Endothelial cell of umbilical vein (primary cell): ENCODE measurements at regions not wholly inside any gene's neighbourhood (a gene's known extent, or its start where the extent isn't known, plus 50 kb on each side); places are given as distances from the start of the nearest gene placed in this dataset.

Source experiments
- BruUV-seq: library from RNA; stranded (reverse); fragments of 400-500 nt; replicated peaks from 2 replicates; lab custom pipeline; 2021; lab: Mats Ljungman, UMichigan
- CTCF ChIA-PET: fragments of 300-600, 350-600 bp; sonication (Branson Sonifier 250); formaldehyde crosslinking; loops from one replicate; lab custom pipeline; 2021; ENCODE audit warnings: antibody characterized with exemption, inconsistent platforms; lab: Charles Lee
- POLR2A ChIA-PET: fragments of 300-600, 350-600 bp; sonication (Branson Sonifier 250); formaldehyde crosslinking; loops from one replicate; lab custom pipeline; 2021; ENCODE audit warnings: antibody characterized with exemption, inconsistent platforms; lab: Charles Lee
- DNase-seq: peaks from one replicate; pipeline ENCODE4 v3.0.0-alpha.2; 2011; ENCODE audit warnings: low read depth, low spot score
- FAIRE-seq: peaks from 2 replicates; lab custom pipeline; 2011; peaks lifted over from hg19 to GRCh38; lab: Jason Lieb, UNC
- H2AFZ ChIP-seq: 2 replicates; pipeline ENCODE4 v1.6.0; 2012; ENCODE audit warnings: low read depth, low read length, control low read depth, inconsistent platforms
- H3K27ac ChIP-seq: 2 replicates; pipeline ENCODE4 v1.5.1; 2011; ENCODE audit warnings: low read depth, mild to moderate bottlenecking, control low read depth, low read length, moderate library complexity; ENCODE audit not compliant: insufficient read depth
- H3K27me3 ChIP-seq, 2 experiments: 2 replicates each; pipeline versions ENCODE4 v1.6.0 to v1.6.1; 2011; ENCODE audit warnings: low read length in 2 of 2, mixed read lengths in 1 of 2; ENCODE audit not compliant: control insufficient read depth in 2 of 2, insufficient read depth in 2 of 2
- H3K36me3 ChIP-seq, 2 experiments: 2 replicates in 1 of 2; 3 replicates in 1 of 2; pipeline ENCODE4 v1.5.1; 2011; ENCODE audit warnings: low read length in 2 of 2, mild to moderate bottlenecking in 1 of 2, moderate library complexity in 1 of 2; ENCODE audit not compliant: control insufficient read depth in 2 of 2, insufficient read depth in 2 of 2; ENCODE audit errors: extremely low read depth in 1 of 2
- H3K4me1 ChIP-seq: 3 replicates; pipeline ENCODE4 v1.5.1; 2011; ENCODE audit warnings: mild to moderate bottlenecking, low read length; ENCODE audit not compliant: control insufficient read depth, insufficient read depth; ENCODE audit errors: extremely low read depth
- H3K4me2 ChIP-seq: 2 replicates; pipeline ENCODE4 v1.6.1; 2011; ENCODE audit warnings: low read length, control low read depth, mixed read lengths; ENCODE audit not compliant: insufficient read depth
- H3K4me3 ChIP-seq, 3 experiments: fragments of 200-600 bp in 1 of 3; sonication (generic), shearing (Covaris generic) in 1 of 3; replicated peaks in 1 of 3; 2 replicates each; pipeline ENCODE4 v1.5.1; 2011 to 2016; ENCODE audit warnings: control low read depth in 3 of 3, low read length in 3 of 3, mild to moderate bottlenecking in 2 of 3, inconsistent platforms in 1 of 3, low read depth in 1 of 3, moderate library complexity in 1 of 3; ENCODE audit not compliant: insufficient read depth in 1 of 3
- H3K79me2 ChIP-seq: 2 replicates; pipeline ENCODE4 v1.6.0; 2012; ENCODE audit warnings: low read length, inconsistent platforms; ENCODE audit not compliant: control insufficient read depth, insufficient read depth
- H3K9ac ChIP-seq: replicated peaks from 2 replicates; pipeline ENCODE3; 2011; ENCODE audit warnings: low read length, control low read depth; ENCODE audit not compliant: insufficient read depth; ENCODE audit errors: extremely low read depth
- H3K9me1 ChIP-seq: replicated peaks from 3 replicates; pipeline ENCODE4 v1.6.0; 2011; ENCODE audit warnings: mild to moderate bottlenecking, low read length; ENCODE audit not compliant: control insufficient read depth, insufficient read depth; ENCODE audit errors: extremely low read depth
- H3K9me3 ChIP-seq: replicated peaks from 2 replicates; pipeline ENCODE4 v1.5.1; 2012; ENCODE audit warnings: low read length, inconsistent platforms; ENCODE audit not compliant: control insufficient read depth, insufficient read depth
- H4K20me1 ChIP-seq: replicated peaks from 2 replicates; pipeline ENCODE3; 2011; ENCODE audit warnings: mild to moderate bottlenecking, low read length; ENCODE audit not compliant: control insufficient read depth, insufficient read depth; ENCODE audit errors: extremely low read depth
- GATA2 ChIP-seq: IDR thresholded peaks from 2 replicates; pipeline ENCODE4 v1.7.0; 2011; ENCODE audit warnings: low read depth, mild to moderate bottlenecking, moderate library complexity, mixed read lengths, low read length; ENCODE audit not compliant: insufficient read length, insufficient read depth
- JUN ChIP-seq: IDR thresholded peaks from 2 replicates; pipeline ENCODE4 v1.6.1; 2011; ENCODE audit warnings: borderline replicate concordance, low read depth; ENCODE audit not compliant: insufficient read length, insufficient read depth
- dilution Hi-C: fragments of 300-500 bp; cut with MboI; formaldehyde crosslinking; loops from one replicate; pipeline ENCODE4 v1.15.0; 2019; ENCODE audit warnings: low sequenced_read_pairs; ENCODE audit not compliant: extremely low pct_ligation_motif_present
- intact Hi-C: fragments of 100-400 bp; cut with micrococcal nuclease; formaldehyde crosslinking; loops from one replicate; pipeline ENCODE4 v1.10.0; 2022
- TF ChIP-seq, protein P1 (sequence below): IDR thresholded peaks from 2 replicates; pipeline ENCODE4 v1.6.1; 2011; ENCODE audit not compliant: insufficient read depth, insufficient read length

DNA sequence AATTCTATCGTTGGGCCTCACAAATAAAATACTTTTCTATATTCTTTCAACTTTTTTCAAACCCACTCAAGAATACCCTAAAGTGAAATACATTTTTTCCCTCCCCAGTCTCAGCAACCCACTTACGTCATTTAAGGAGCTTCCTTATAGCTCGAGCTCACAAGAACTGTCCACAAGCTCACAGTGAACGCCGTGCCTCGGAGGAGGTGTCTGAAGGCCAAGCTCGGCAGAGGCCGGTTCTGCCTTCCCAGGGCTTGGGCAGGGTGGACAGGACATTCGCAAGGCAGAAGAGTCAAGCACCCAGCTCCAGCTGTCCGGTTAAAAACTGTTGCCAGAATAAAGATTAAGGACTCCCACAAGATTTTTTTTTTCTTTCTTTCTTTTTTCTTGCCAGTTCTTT lies 802.3 kb downstream of the QKI start:
- Histone ChIP-seq H3K4me3 (no peak overlapping the region), H3K9me1 (no peaks in the 10 kb centered on the region), H2AFZ (no peak overlapping the region), H3K79me2 (no peaks in the 10 kb centered on the region), H3K4me1 (no peaks in the 10 kb centered on the region), H3K27ac (no peak overlapping the region), H3K27me3 (no peaks in the 10 kb centered on the region), H3K4me2 (no peak overlapping the region), H3K36me3 (no peaks in the 10 kb centered on the region), H3K9ac (no peak overlapping the region), H4K20me1 (no peaks in the 10 kb centered on the region), H3K9me3 (no peaks in the 10 kb centered on the region)
- ChIA-PET CTCF (no interaction called here), POLR2A (no interaction called here)
- dilution Hi-C loops (no loop called here), intact Hi-C loops (no loop called here)
- no TSS peak for BruUV-seq
- FAIRE-seq (no peak), DNase-seq (no peak)
- no peak for TF ChIP-seq GATA2
- TF ChIP-seq, protein P1, sequence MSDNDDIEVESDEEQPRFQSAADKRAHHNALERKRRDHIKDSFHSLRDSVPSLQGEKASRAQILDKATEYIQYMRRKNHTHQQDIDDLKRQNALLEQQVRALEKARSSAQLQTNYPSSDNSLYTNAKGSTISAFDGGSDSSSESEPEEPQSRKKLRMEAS, result no peak

DNA sequence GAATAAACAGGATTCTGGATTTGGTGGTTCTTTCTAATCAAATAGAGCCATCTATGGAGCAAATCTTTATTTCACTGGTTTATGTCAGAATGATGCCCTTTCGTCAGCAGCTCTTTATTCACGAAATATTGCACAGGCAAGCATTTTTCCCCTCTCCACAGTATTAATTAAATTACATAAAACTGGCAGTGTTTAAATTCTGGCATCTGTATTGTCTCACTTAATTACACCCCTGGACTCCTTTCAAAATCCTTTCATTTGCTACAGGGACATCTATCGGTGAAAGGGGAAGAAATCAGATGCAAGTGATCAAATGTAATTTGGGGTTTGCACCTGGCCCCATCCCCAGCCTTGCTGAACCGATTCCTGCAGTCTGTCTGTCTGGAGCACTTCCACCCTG lies 801.9 kb downstream of the QKI start:
- Histone ChIP-seq H3K9ac (no peak overlapping the region), H3K4me3 (no peak overlapping the region), H3K9me1 (no peaks in the 10 kb centered on the region), H4K20me1 (no peaks in the 10 kb centered on the region), H3K79me2 (no peaks in the 10 kb centered on the region), H3K4me1 (no peaks in the 10 kb centered on the region), H3K36me3 (no peaks in the 10 kb centered on the region), H3K27ac (no peak overlapping the region), H3K27me3 (no peaks in the 10 kb centered on the region), H2AFZ (no peak overlapping the region), H3K4me2 (no peak overlapping the region), H3K9me3 (no peaks in the 10 kb centered on the region)
- CTCF ChIA-PET, result no interaction called here
- POLR2A ChIA-PET, result no interaction called here
- intact Hi-C loops, result no loop called here
- no peak for FAIRE-seq
- no peak for DNase-seq
- no TSS peak for BruUV-seq
- TF ChIP-seq JUN, result no peak
- dilution Hi-C loops, result no loop called here
